Hematopoietic multipotent progenitor cell treated with erythropoietin and hydrocortisone succinate and interleukin-3 and kit ligand, for 8 days (in vitro differentiated cells): ENCODE measurements at regions not wholly inside any gene's neighbourhood (a gene's known extent, or its start where the extent isn't known, plus 50 kb on each side); places are given as distances from the start of the nearest gene placed in this dataset.

ENCODE experiments used
- DNase-seq: peaks from one replicate; pipeline ENCODE4 v3.0.0-alpha.2; 2015

- DNase-seq: no peak
These were observed 92.7 kb downstream of the GADD45G start for GRCh38 chr9:89697553-89697952.

GRCh38 chr9:89698411-89699005 is 93.7 kb downstream of the GADD45G start:
- no peak for DNase-seq

DNA sequence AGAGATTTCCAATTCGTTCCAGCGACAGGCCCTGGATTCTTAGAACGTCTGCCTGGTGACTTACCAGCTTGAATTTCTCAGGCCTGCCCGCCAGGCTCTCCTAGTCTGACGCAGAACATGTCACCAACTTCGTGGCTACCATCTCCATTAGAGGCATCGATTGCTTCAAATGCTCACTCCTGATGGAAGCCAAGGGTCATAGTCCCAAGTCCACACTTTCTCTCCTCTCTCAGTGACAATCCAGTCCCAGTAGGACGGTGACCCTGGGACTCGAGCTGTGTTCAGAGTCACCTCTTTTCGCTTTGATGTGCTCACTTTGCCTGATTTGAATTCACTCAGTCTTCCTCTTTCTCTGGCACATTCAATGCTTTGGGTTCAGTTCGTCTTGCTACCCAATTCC is 94.8 kb downstream of the GADD45G start:
- DNase-seq: no peak

- DNase-seq: no peak
These were observed 96.5 kb downstream of the GADD45G start for GRCh38 chr9:89701221-89701798.

DNA sequence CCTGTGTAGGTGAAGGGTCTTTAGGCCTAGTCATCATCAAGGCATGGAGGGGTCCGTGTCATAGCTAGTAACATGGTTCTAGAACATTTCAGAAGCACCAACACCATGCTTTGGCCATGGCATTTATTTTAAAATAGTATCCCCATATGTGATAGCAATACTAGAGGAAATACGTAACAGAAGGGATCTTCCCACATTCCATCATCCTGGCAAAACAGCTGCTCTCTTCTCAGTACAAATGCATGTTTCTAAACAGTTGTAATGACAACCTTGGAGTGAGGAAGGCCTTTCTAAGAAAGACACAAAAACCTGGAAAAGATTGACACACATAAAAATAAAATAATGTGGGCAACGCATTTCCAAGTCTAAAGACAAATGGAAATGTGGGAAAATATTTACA is 97.6 kb downstream of the GADD45G start:
- DNase-seq: no peak

GRCh38 chr9:89705651-89706050 is 100.8 kb downstream of the GADD45G start:
- no peak for DNase-seq

GRCh38 chr9:89706086-89706485 is 101.3 kb downstream of the GADD45G start:
- DNase-seq: no peak

DNA sequence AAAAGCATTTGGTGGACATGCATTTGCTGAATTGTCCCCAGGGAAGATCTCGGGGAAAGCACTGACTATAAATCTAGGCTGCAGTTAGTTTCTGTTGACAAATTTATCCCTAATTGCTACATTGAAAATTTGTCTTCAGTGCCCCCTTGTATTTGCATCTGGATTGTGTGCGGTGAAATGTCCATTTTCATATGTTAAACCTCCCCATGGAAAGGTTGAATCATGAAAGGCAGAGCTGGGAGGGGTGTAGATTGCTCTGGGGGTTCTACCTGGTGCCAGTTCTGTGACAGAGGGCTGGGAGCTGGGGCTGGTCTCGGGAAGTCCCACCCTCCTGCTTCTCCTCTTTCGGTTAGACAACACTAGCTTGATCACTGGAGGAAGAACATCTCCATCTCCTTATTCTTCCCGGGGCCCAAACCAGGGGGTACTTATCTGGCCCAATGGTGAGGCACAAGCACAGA is 101.9 kb downstream of the GADD45G start:
- no peak for DNase-seq

DNA sequence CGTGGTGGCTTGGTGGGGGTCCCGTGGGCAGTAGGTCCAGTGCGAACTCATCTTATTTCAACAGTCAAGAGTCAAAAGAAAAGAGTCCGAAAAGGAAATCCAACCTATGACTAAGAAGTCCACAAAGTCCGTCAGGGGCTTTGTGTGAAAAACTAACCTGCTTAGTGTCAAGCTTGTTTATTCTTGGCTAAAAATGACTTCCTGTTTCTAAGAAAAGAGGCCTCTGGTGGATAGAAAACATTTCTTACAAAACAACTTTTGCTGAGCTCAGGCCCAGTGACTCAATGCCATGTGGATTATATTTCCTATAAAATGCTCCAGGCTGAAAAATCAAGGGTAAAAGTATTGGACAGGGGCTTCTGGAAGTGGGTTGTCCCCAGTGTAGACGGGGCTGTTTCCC is 105.9 kb downstream of the GADD45G start:
- DNase-seq: no peak

DNA sequence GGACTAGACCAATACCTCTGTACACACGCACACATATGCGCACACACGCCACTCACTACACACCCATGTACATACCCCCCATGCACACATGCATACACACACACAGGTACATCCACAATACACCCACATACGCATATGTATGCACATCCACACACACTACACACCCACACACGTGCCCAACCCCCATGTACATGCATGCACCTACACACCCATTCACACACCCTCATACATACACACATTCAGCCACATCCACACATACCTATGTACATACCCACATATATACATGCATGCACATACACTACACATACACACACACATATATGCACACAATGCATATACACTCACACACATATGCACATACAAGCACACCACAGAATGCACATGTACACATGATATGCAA is 107.1 kb downstream of the GADD45G start:
- DNase-seq: no peak

DNA sequence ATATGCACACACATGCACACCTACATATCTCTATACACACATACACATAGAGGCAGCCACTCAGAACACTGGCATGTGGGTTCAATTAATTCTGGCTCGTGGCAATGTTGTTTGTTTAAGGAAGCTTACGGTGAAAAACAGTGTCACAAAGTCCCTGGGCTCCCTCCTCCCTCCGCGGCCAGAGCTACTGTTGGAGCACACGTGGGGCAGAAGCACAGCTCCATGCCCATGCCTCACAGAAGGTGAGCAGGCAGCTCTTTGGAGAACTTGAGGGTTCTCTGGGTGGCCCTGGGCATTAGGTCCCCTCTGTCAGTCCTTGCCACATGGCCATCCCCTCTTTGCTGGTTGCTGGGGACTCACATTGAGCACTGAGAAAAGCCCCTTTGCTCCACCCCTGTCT is 107.5 kb downstream of the GADD45G start:
- no peak for DNase-seq

GRCh38 chr9:89714321-89714720 is 109.5 kb downstream of the GADD45G start:
- DNase-seq: no peak

- DNase-seq: no peak
These were observed 110.6 kb downstream of the GADD45G start for GRCh38 chr9:89715318-89715858.

GRCh38 chr9:89715881-89716280 is 111.1 kb downstream of the GADD45G start:
- DNase-seq: no peak

- no peak for DNase-seq
These were observed 111.7 kb downstream of the GADD45G start for GRCh38 chr9:89716559-89716958.

DNA sequence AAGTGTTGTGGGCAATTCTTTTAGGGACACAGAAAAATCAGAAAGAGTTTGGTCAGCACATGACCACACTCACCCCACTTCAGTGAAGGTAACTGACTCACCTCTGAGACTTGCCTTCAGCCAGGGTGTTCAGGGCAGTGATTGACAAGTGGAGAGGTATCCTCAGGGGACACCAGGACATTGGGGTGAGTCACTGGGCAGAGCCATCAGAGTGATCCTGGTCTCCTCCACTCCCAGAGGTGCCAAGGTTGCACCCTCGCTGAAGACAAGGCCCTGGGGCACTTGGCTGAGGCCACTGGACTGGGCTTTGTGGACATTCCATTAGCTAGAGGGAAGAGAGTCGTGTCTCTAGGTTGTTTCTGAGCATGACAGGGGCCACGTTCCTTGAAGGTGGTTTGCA is 113.4 kb downstream of the GADD45G start:
- DNase-seq: no peak

DNA sequence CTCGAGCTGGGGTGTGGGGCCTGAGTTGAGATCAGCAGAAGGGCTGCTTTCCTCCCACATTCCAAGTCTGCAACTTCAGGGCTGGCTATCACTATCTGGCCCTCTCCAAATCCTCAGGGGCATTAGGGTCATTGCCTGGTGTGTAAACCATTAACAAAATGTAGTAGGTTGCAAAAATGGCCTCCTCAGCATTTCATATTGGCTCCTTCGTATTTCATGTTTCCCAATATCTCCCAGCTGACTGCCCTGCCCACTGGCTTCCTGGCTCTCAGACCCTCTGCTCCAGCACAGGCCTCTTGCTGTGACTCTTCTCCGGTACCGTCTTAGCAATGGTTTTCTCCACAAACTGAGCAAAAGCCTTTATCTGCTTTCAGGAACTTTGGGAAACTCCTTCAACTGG is 113.8 kb downstream of the GADD45G start:
- DNase-seq: no peak

DNA sequence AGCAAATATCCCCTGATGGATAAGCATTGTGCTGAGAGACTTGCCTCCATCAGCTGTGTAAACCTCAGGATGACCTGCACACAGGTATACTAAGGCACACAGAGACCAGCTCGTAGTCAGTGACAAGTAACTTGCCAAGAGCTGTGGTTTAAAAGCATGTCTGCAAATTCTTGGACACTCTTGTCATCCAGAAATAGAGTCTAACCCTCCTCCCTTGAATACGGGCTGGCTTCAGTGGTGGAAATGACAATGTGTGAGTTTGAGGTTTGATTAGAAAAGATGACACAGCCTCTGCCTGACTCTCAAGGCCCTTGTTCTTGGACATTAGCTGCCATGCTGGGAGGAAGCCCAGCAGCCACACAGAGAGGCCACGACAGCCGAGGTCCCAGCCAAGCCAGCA is 114.4 kb downstream of the GADD45G start:
- no peak for DNase-seq

DNA sequence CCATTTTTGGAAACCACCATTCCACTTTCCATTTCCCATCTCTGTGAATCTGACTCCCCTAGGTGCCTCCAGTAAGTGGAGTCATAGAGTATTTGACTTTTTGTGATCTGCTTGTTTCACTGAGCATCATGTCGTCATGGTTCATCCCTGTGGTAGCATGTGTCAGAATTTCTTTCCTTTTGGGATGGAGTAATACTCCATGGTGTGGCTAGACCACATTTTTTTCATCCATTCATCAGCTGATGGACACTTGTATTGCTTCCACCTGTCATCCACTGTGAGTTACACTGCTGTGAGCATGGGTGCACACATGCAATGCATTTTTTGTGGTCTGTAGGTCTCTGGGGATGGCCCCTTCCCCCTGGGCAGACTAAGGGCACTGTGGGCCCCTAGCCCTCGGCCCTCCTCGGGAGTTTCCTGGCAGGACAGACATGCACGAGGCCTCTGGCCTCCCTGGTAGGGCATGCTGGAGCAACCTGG is 115.9 kb downstream of the GADD45G start:
- DNase-seq: no peak

DNA sequence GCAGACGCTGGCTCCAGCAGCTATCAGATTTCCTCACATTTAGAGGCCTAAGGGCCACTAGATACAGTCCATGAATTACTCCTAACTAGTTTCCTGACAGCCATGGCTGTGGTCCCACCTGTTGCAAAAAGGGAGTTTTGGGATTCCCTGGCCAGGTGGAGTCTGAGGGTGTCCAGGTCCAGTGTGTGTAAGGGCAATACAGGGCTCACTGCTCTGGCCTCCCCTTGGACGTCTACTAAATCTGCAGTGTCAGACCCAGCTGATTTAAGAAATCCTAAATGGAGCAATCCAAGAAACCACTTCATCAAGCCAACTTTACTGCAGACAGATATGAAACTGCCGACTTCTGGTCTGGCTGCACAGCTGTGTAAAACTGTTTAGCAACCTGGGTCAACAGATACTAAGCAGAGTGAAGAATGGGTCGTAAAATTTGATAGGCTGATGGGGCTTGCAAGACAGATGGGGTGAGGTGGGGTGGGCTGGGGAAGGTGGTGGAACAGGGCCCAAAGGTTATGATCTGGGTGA is 116.4 kb downstream of the GADD45G start:
- no peak for DNase-seq

GRCh38 chr9:89721971-89722530 is 117.2 kb downstream of the GADD45G start:
- no peak for DNase-seq

DNA sequence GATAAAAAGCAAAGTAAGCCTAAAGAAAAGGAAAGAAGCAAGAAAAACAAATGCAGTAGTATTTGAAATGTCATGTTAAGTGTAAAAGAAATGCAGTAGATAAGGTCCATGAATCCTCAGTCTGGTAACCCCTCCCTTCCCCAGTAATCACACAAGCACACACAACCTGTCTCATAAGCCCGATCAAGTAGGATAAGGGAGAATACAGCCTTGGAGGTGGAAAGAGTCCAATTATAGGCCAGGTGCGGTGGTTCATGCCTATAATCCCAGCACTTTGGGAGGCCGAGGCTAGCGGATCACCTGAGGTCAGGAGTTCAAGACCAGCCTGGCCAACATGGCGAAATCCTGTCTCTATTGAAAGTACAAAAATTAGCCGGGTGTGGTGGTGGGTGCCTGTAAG is 117.9 kb downstream of the GADD45G start:
- no peak for DNase-seq

- DNase-seq: no peak
These were observed 118.8 kb downstream of the GADD45G start for GRCh38 chr9:89723469-89724100.

DNA sequence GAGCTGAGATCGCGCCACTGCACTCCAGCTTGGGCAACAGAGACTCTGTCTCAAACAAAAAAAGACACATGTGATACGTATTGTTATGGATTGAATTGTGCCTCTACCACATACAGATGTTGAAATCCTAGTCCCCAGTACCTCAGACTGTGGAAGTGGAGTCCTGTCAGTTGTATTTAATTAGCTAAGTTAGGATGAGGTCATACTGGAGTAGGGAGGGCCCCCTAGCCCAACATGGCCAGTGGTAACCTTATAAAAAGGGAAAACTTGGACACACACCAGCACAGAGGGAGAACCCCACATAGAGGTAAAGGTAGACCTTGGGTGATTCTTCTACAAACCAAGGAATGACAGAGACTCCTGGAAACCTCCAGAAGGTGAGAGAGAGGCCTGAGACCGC is 119.8 kb downstream of the GADD45G start:
- DNase-seq: no peak
